Glutamatergic neuron (in vitro differentiated cells): ENCODE measurements at regions not wholly inside any gene's neighbourhood (a gene's known extent, or its start where the extent isn't known, plus 50 kb on each side); places are given as distances from the start of the nearest gene placed in this dataset.

Experiments used
- DNase-seq: peaks from one replicate; pipeline ENCODE4 v3.0.0; 2022
- H3K27ac Mint-ChIP-seq: one replicate; pipeline ENCODE4 v1.8.0; 2020; ENCODE audit warnings: mild to moderate bottlenecking, mixed read lengths, inconsistent platforms; ENCODE audit not compliant: unreplicated experiment
- H3K27me3 Mint-ChIP-seq: one replicate; pipeline ENCODE4 v1.8.0; 2020; ENCODE audit warnings: mild to moderate bottlenecking, moderate library complexity, mixed read lengths, inconsistent platforms; ENCODE audit not compliant: unreplicated experiment
- H3K36me3 Mint-ChIP-seq: one replicate; pipeline ENCODE4 v1.8.0; 2020; ENCODE audit warnings: mild to moderate bottlenecking, mixed read lengths, inconsistent platforms; ENCODE audit not compliant: unreplicated experiment
- H3K4me1 Mint-ChIP-seq: one replicate; pipeline ENCODE4 v1.8.0; 2020; ENCODE audit warnings: mild to moderate bottlenecking, low read depth, mixed read lengths, inconsistent platforms; ENCODE audit not compliant: unreplicated experiment
- H3K4me3 Mint-ChIP-seq: one replicate; pipeline ENCODE4 v1.8.0; 2020; ENCODE audit warnings: mild to moderate bottlenecking, mixed read lengths, inconsistent platforms; ENCODE audit not compliant: unreplicated experiment
- H3K9me3 Mint-ChIP-seq: one replicate; pipeline ENCODE4 v1.8.0; 2020; ENCODE audit warnings: mild to moderate bottlenecking, moderate library complexity, mixed read lengths, inconsistent platforms; ENCODE audit not compliant: unreplicated experiment
- TF ChIP-seq, protein P1 (sequence below): fragments of 200-600 bp; sonication (generic); IDR thresholded peaks from one replicate; pipeline ENCODE4 v1.5.0; 2021; ENCODE audit not compliant: partially characterized antibody, unreplicated experiment

DNA sequence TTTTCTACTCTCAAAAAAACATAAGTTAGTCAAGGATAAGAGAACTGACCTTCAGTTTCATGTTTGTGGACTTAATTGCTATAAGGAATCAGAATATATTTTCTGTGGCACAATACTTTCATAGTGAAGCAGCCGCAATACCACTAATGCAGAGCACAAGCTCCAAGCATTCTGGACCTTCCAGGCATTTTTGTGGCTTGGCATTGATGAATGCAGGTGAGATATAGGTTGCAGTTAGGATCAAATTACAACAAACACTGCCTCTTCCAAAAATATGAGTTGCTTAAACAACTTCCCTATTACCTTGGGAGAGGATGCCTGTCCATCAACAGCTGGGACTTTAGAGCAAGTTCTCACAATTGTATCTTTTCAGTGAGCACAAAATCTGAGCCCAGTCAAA is 162.8 kb upstream of the RSPO3 start:
- no peaks in the 10 kb centered on the region for H3K36me3 Mint-ChIP-seq
- H3K27ac Mint-ChIP-seq, result no peak overlapping the region
- no peak for DNase-seq
- H3K9me3 Mint-ChIP-seq, result no peaks in the 10 kb centered on the region
- no peaks in the 10 kb centered on the region for H3K4me1 Mint-ChIP-seq
- TF ChIP-seq, protein P1, sequence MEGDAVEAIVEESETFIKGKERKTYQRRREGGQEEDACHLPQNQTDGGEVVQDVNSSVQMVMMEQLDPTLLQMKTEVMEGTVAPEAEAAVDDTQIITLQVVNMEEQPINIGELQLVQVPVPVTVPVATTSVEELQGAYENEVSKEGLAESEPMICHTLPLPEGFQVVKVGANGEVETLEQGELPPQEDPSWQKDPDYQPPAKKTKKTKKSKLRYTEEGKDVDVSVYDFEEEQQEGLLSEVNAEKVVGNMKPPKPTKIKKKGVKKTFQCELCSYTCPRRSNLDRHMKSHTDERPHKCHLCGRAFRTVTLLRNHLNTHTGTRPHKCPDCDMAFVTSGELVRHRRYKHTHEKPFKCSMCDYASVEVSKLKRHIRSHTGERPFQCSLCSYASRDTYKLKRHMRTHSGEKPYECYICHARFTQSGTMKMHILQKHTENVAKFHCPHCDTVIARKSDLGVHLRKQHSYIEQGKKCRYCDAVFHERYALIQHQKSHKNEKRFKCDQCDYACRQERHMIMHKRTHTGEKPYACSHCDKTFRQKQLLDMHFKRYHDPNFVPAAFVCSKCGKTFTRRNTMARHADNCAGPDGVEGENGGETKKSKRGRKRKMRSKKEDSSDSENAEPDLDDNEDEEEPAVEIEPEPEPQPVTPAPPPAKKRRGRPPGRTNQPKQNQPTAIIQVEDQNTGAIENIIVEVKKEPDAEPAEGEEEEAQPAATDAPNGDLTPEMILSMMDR, result no peak
- H3K4me3 Mint-ChIP-seq, result no peak overlapping the region
- H3K27me3 Mint-ChIP-seq, result no peaks in the 10 kb centered on the region

DNA sequence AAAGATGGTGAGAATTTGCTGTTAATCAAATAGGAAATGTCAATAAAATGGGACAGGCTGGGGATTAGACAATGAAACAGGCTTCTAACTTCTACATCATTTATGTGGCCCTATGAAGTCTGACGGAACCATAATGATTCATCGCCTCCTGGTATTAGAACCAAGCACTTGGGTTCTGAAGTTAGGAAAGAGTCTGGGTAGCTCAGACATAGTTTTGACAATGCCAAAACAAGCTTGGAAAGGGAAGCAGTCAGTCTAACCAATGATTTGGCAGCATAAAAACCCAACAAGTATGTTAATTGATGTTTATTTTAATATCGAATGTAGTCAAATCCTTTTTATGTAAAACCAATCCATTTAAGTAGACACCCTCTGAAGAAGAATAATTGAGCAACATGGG is 160.8 kb upstream of the RSPO3 start:
- Mint-ChIP-seq H3K4me1 (no peaks in the 10 kb centered on the region), H3K36me3 (no peaks in the 10 kb centered on the region), H3K27me3 (no peaks in the 10 kb centered on the region), H3K4me3 (no peak overlapping the region), H3K9me3 (no peaks in the 10 kb centered on the region), H3K27ac (no peak overlapping the region)
- TF ChIP-seq, protein P1, result no peak
- DNase-seq, result no peak

DNA sequence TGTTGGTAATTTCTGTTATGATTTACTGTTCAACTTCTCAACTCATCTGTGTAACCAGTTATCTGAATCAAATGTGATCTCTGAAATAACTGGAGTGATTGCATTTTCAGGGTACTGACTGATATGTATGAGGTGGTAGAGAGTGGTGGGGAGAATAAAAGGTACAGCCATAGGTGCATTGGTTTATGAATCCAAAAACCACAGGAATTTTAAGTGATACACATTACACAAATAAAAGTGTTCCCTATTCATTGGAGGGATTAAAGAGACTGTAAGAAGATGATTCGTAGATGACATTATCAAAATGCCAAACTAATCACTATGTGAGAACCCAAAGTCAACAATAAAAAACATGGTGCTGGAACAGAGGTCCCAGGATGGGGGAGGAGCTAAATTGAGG is 158.7 kb upstream of the RSPO3 start:
- no peaks in the 10 kb centered on the region for H3K9me3 Mint-ChIP-seq
- no peak overlapping the region for H3K27ac Mint-ChIP-seq
- peaks cover 5% of the 10 kb centered on the region for H3K4me1 Mint-ChIP-seq
- TF ChIP-seq, protein P1, result no peak
- no peak overlapping the region for H3K4me3 Mint-ChIP-seq
- H3K27me3 Mint-ChIP-seq, result no peaks in the 10 kb centered on the region
- no peaks in the 10 kb centered on the region for H3K36me3 Mint-ChIP-seq
- DNase-seq, result no peak

DNA sequence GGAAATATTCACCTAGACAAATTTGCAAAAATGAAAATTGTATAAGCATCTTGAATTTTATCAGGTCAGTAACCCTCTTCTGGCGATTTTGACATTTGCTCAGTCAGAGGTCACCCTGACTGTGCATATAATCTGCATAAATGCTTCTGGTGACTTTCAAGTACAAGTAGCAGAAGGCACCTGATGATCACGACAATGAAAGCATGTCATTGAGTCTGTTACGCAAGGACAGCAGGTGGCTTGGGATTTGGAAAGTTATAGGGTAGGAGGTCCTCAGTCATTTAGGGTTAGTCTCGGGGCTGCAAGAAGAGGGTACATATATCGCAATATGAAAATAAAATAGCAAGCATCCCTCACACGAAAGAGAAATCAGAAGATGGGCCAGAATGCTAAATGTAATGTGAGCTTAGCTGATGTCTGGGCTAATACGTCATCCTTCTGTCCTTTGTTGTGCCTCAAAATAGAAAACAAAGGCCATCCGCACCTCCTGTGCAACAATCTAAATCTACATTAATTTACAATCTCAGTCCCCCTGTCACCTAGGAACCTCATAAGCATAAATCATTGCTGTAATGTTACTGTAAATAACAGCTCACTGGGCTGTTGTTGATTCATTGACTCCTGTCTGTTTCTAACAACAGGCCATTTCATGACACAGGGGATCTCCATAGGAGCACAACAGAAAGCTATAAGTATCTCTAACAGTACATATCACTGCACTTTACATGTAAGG is 155.2 kb upstream of the RSPO3 start:
- Mint-ChIP-seq H3K4me1 (peaks cover 5% of the 10 kb centered on the region), H3K27me3 (no peaks in the 10 kb centered on the region), H3K36me3 (no peaks in the 10 kb centered on the region), H3K4me3 (no peak overlapping the region), H3K27ac (peak overlapping the region; percentile 10), H3K9me3 (no peaks in the 10 kb centered on the region)
- TF ChIP-seq, protein P1, result no peak
- no peak for DNase-seq

DNA sequence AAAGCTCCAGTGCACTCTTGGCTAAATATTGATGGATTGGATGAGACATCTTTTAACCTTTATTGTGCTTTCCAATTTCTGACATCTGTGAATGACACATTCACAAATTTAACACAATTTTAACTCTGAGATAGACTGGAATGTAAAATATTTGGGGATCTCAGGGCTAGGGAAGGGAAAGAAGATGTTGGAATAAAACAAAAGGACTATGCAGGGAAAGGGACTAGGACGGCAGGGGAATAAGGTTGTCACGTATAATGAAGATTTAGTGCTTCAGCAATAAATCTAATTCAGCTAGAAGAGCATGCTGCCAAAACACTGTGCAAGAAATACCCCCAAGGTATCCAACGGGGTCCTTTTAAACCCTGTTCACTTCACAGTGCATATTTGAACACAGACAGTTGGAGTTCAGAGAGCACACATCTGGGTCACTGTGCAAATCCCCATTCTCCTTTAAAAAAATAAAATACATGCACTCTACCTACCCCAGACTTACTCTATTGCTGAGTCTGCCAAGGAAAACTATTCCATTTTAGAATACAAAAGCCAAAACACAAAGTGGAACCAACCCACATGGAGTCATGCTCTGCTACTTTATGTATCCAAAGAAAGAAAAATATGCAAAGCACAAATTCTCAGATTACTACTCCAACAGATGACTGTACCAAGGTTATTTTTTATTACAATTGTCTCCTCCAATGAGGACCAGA is 151.0 kb upstream of the RSPO3 start:
- no peak for DNase-seq
- H3K9me3 Mint-ChIP-seq, result no peaks in the 10 kb centered on the region
- peaks cover 5% of the 10 kb centered on the region for H3K4me1 Mint-ChIP-seq
- no peaks in the 10 kb centered on the region for H3K27me3 Mint-ChIP-seq
- TF ChIP-seq, protein P1, result no peak
- H3K4me3 Mint-ChIP-seq, result no peak overlapping the region
- H3K36me3 Mint-ChIP-seq, result no peaks in the 10 kb centered on the region
- no peak overlapping the region for H3K27ac Mint-ChIP-seq
